ENCODE measurements at regions not wholly inside any gene's neighbourhood (a gene's known extent, or its start where the extent isn't known, plus 50 kb on each side); places are given as distances from the start of the nearest gene placed in this dataset.

DNA sequence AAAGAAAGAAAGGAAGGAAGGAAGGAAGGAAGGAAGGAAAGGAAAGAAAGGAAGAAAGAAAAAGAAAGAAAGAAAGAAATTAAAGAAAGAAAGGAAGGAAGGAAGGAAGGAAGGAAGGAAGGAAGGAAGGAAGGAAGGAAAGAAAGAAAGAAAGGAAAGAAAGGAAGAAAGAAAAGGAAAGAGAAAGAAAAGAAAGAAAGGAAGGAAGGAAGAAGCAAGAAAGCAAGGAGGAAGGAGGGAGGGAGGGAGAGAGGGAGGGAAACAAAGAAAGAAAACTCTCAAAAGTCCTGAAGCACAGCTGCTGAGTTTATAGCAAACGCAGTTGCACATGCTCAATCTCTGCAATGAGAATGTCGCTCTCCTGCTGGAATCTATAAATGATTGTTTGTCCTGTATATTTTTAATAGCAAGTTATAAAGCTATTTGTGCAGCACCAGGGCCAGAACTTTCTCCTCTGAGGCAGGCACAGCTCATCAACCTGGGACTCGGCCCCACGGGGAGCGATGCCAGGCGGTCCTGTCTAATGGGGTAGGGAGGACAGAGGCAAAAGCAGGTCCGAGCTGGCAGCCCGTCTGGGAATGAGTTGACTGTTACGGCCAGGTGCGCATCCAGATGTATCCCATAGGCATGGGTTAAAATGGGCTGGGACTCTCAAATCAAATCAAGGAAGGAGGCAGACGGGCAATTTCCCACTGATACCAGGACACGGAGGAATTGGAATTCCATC, 118.0 kb upstream of the PFKP start:
- DNase-seq: no peak

DNA sequence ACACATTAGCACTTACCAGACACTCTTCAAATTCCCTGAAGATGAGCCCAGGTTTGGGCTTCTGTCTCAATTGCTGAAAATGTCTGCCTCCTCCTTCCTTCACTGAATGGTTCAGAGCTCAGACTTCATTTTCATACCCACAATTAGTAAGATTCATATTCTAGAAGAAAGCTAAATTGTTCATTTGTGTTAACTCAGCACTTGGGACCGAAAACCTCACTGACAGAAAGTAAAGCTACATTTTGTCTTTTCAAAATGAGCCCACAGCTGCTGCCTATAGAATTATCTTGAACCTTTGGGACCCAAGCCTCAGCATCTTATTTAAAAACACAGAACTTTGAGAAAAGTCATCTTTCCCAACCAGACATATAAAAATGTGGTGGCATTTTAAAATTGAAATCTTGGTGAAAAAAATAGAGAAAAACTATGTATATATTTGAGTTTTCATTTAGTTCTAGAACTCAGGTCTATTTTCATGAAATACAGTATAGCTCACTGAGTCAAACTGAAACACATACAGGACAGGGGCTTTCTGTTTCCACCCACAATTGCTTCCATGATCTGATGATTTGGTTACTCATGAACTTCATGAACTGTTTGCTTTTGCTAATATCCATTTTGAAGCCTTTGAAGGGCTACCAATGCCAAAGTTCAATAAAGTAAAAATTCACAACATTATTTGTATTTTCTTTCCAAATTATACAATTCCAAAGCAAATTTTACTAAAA, 119.1 kb upstream of the PFKP start:
- DNase-seq: no peak

DNA sequence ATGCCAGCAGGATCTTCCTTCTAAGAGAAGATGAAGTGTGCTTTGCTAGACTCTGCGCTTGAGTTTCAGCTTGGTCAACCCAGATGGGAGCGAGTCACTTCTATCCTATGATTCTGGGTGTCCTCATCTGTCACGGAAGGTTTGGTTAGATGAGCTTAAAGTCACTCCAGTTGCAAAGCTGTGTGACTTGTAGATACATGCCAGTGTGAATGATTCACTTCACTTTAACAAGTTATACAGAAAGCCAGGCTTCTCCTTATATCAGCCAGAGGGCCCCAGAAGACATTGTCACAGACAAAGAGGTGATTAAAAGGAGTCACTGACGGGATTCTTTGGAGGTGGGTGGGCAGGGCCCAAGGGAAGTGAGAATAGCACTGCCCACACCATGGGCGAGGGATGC, 122.6 kb upstream of the PFKP start:
- DNase-seq: no peak

DNA sequence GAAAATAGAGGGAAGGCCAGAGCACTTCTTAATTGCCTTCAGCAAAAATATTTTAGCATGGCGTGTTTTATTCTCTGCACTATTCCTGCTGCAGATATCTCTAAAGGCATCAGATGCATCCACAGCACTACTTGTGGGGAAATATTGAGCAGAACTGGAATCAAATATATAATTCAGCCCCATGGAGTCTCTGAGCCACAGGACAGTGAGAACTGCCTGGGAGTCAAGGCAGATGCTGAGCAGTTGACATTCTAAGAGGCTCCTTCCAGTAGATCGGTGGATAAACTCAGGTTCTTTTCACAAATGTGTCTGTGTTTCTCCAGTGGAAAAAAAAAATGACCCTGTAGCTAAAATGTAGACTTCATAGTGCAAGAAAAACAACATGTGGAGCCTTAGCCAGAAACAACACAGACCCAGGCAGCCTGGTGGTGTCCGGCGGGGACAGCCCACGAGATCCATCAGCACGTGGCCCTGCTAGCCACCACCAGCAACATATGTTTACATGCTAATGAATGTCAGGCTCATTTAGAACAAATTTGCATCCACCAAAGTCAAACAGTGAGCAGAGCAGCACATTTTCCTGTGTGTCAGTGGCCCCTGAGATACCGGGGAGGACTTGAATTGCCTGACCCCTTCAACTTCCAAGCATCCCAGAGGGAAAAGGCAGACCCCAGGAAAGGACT, 123.3 kb upstream of the PFKP start:
- DNase-seq: no peak

DNA sequence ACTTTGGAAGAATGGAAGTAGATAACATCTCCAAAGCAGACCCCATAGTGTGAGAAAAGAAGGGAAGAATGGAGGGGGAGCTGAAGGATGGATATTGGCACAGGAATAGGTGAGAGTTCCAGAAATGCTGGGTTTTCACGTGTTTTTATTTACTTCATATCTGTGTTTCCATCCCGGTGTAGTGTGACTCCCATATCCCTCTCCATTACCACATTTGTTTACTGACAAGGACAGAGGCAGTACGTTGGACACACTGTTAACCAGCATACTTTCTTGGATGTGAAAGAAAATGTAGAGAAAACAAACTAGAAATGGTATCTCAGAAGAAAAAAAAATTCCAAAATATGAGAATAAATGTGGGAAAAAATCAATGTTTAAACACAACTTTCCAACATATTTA, 124.4 kb upstream of the PFKP start:
- DNase-seq: no peak

DNA sequence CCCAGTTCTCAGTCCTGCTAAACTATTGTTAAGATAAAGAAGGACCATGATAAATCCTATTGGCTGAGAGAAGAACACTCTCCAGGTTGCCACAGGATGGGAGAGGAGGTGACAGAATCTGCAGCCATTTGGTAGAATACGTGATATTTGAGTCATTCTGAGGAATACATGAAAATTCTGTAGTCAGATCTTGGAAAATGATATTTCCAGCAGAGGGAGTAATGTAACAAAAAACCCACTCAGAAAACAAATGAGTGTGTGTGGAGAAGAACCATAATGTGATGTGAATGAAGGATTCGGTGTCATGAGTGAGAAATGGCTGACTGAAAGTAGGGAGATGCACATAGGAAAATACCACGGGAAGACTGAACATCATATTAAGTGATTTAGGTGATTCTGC, 128.5 kb upstream of the PFKP start:
- DNase-seq: no peak

DNA sequence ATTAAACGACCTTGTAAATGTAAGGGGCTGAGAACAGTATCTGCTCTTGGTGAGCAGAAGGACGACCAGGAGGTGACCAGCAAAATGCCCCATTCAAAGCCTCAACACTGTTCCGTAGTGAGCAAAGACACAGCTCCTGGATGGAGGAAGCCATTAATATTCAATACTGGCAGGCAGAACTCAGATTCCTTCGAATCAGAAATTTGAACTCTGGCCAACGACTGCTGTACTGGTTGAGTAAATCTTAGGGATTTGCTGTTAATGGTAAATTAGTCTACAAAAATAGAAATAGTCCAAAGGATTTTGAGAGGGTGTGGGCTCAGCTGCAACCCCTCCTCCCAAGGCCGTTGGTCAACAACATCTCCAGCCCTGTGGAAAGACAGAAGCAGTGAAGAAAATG, 130.5 kb upstream of the PFKP start:
- no peak for DNase-seq

DNA sequence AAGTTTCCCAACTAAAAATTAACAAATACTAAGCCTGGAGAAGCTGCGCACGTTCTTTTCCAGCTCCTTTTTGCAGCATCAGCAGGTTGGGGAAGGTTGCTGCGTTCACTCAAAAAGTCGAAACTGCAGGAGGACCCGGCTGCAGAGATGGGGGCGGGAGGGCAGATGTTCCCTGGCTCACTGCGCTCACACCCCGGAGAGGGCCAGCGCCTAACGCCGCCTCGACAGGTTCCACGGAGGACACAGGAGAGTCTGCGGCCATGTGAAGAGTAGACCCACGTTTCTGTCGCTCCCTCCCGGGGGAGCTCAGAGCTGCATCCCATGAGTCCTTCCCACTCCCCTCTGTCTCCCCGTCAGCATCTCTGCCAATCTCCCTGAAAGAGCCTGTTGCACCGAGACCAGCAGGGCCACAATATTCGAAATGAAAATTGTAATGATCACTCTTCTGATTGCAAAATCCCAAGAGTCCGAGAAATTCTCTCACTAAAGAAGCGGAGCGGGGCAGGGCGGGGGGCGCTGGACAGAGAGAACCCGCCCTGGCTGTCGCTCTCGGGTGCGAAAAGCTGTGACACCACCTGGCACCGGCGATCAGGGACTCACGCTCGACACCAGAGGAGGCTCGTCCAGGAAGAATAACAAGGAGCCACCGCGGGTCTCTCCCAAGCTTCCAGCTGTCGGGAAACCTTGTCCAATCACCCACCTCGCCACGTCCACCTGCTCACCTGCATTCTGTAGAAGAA, 131.5 kb upstream of the PFKP start:
- DNase-seq: no peak

DNA sequence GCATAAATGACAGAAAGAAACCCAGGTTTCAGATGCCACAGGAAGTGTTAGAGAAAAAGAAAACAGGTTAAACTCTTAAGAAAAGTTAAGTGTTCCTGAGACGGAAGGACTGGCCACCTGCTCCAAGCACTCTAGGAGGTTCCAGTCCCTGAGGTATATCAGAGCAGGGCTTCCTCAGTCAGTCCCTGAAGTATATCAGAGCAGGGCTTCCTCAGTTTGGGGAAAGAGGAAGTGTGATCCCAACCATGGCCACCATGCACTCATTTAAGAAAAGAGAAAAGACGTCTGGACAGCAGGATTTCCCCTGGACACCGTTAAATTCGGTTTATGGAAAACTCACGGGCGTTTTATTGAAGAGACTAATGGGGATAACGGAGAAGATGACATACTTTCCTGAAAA, 133.4 kb upstream of the PFKP start:
- DNase-seq: no peak

DNA sequence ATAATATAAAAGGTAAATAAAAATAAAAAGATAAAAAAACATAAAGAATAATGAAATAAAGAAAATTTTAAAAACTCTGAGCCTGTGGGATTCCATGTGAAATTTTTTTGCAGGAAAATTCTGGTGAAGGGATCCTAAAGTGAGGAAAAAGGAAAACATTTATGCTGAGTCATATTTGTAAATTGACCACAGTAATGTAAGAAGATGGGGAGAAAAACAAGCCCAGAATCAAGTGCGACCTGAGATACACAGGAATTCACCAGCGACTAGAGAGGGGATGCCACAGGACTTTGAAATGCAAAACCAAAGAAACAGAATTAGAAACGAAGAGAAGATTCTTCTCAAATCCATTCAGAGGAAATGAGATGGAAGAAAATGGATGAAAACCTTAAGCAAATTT, 133.8 kb upstream of the PFKP start:
- no peak for DNase-seq

DNA sequence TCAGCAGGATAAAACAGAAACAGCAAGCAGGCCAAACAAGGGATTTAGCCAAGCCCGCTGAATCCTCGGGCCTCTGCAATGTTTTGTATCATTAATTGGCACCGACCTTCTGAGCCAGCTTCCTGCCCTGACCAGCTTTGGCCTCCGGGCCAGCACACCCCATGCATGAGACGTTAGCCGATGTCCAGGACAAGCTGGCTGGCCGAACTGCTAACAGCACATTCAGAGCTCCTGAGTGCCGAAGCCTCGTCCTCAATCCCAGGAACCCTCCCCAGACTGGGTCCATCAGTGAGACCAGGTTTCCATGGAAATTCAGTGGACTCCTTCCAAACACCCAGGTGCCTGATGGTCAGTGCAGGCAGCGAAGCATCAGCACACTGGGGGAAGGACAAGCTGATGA, 134.3 kb upstream of the PFKP start:
- no peak for DNase-seq

DNA sequence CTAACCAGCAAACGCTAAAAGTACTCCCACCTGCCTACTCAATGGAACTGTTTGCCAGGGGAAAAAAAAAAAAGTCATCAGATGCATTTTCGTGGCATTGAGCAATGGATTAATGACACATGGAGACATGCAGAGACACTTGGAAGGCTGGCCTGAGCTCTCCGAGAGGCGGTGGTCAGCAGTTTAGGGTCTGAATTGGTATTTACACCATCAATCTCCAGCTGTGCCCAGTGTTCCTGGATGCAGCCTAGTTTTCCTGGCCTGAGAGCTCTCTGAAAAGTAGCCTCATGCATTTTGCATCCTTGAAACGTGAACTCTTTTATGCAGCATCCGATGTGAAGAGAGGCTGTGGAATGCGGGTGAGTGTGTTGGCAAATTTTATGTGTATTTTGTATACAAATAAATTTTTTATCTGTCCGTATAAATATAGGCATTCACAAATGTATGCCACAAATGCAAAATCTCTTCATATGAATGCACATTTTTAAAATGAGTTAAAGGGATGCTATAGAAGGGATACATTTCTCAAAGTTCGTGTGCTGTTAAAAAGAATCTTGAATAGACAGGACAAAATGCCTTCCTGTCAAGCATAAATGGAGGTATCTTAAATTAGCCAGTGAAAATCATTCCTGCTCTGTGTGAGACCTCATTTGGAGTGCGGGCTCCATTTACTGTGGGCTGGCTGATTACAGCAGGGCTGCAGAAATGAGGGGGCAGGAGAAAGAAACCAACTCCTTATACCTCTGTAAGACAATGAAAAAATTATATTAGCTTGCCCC, 137.7 kb upstream of the PFKP start:
- no peak for DNase-seq

DNA sequence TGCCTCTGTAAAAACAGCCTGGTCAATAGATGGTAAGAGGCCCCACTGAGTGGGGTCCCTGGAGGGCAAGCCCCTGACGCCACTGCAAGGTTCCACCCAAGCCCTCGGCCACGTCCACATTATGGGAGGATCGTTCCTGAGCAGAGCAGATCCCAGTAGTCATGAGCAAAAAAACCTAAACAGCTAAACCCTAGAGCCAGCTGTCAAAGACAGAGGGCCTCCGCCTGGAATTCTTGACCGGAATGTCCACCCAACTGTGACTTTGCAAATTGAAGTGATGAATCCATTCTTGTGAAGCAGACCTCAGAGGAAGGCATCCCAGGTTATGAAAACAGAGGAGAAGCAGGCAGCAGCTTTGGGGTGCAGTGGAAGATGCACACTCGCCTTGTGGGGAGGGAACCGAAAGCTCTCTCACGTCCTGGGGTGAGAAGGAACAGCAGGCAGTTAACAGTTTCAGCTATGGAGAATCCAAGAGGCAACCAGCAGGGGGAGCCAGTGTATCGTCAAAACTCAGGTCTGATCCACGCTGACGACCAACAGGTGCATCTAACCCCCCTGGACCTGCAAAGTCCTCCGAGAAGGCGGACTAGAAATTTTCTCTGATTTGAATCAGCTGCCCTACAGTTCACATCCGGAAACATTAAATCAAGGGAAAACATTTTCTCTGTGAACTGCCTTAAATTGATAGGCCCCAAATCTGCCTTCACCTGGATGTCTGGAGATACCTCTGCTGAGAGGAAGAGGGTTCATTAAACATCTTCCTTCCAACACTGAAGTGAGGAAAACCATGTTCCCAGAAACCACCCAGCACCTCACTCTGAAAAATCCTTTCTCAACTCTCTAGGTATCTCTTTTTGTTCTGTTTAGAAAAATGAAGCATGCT, 139.1 kb upstream of the PFKP start:
- no peak for DNase-seq

DNA sequence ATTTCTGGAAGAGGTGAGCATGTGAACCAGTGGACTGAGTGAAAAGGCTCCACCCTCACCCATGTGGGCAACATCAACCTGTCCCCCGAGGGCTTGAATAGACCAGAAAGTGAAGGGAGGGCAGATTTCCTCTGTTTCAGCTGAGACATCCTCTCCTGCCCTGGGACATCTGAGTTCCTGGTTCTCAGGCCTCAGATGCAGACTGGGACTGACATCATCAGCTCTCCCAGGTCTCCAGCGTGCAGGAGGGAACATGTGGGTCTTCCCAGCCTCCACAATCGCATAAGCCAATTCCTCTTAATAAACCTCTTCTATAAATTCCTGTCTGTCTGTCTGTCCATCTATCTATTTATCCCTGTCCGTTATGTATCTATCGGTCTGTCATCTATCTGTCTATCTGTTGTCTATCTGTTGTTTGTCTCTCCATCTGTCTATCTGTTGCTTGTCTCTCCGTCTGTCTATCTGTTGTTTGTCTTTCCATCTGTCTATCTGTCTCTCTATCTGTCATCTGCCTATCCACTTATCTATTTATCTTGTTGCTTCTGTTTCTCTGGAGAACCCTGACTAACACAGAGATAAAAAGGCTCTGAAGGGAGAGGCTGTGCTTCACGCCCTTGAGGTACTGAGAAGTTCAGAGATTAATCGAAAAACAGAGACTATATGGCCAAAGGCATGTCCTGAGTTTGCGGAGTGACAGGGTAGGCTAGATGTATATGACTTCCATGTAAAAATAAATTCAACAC, 140.3 kb upstream of the PFKP start:
- DNase-seq: no peak

DNA sequence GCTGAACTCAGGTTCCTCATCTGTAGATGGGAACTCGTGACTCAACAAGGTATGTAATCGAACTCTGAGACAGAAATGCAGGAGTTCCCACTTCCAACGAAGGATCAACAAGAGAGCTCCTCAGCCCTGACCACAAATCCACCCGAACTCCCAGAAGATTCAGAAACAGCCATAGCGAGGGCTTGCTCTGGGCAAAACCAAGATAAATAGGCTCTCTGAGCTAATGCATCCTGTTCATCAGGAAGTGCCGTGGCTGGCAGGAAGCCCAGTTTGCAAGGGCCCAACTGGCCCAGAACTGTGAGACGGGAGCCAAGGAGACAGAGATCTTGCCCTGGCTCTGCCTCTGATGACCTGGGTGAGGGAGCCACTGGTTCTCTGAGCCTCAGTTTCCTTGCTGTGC, 141.7 kb upstream of the PFKP start:
- no peak for DNase-seq

DNA sequence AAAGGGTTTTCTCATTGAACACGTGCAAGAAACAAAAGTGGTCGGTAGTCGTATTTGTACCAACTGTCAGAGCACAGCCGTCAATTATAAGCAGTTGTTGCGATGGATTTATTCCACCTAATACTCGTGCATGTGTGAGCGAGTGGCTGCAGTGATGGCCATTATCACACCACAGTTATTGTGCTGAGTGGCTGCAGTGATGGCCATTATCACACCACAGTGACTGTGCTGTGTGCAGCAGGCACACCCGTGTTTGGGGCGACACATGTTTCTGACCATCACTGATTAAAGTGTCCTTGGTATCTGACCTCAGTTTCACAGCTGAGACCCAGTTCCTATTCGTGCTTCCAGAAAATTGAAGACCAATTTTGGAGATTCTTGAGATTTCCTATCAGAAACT, 142.9 kb upstream of the PFKP start:
- no peak for DNase-seq

DNA sequence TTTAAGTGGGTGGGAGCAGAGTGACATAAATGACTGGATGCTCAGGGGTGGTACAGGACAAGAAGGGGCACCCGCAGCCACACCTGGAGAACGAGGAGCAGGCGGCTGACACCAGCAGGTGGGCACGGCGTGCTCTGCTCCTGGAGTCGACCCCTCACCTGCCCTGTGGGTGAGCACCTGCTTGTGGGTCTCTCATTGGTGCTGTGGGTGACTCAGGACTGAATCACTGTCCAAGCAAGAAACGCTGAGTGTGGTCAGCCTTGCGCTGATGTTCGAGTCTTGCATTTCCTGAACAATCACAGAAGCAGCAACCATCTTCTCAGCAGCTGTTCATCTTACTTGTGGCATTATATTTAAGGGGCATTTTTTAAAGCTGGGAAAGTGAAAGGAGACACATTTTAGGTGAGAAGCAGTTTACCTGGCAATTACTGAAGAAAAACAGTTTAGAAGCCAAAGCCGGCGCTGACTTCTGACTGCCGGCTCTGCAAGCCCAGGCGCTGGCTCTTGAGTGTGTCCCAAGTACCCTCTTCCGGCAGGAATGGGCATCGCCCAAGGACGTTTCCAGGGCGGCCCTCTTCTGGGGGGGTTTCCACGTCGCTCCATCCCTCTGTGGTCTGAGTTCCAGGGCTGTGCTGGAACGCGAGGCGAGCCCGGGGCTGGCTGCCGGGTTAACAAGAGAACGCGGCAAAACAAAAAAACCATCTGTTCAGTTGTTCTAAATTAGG, 145.2 kb upstream of the PFKP start:
- DNase-seq: no peak

DNA sequence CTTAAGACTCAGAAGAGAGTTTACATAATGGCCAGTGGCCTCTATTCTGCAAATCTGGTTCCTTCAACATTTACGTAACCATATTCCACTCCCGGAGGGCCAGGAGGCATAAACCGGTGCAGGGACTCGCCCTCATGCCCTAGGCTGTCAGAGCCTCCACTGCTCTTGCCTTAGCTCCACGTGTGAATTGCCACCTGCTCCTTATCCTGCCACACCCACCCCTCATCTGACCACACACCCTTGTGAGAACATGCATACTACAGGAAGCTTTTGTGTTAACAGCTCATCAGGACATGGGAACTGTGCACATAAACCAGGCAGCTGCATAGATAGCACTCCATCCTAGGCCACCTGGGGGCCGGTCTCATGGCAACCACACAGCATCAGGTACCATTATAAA, 146.7 kb upstream of the PFKP start:
- DNase-seq: no peak

DNA sequence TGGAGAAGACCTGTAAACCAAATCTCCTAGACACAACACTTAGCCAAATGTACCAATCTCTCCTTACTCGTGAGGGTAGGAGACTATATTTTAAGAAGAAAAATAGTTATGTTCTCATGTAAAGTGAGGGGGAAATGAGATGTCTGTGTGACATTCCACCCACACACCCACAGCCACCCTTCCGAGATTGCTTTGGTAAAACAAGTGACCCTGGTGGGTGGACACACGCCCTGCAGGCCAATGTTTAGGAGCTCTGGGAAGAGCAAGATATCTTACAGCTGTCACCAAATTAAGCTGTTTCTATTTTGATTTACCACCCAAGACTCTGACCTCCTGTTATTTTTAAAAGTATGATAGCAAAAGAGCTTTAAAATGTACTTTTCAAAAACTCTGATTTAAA, 147.2 kb upstream of the PFKP start:
- DNase-seq: no peak

DNA sequence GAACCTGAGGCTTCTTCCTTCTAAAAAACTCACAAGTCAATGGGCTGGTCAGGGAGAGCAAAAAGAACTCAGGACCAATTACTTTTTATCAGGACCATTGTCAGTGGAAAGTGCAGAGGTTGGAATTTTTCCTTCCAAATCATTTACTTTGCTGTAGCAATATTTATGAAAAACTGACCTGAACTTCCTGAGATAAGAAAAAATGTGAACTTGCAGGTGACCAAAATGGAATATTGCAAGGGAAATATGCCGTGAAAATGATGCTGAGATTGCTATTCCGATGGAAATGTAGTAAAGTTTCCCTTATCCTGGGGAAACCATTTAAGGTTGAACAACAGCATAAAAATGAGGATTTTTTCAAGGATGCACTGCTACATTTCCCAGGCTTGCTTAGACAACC, 148.3 kb upstream of the PFKP start:
- DNase-seq: no peak
